PC-3 (cell line): ENCODE measurements at regions not wholly inside any gene's neighbourhood (a gene's known extent, or its start where the extent isn't known, plus 50 kb on each side); places are given as distances from the start of the nearest gene placed in this dataset.

ENCODE experiments used
- ATAC-seq: fragments of 200-7000 bp; cut with Tn5 transposase; 2 replicates; pipeline ENCODE4 v1.9.1; 2020; ENCODE audit warnings: mild to moderate bottlenecking, moderate library complexity
- BruUV-seq: library from RNA; stranded (reverse); fragments of 400-500 nt; replicated peaks from 2 replicates; lab custom pipeline; 2021; lab: Mats Ljungman, UMichigan
- CTCF ChIA-PET: fragments of 300-600 bp; sonication (Branson Sonifier 250); formaldehyde crosslinking; loops from one replicate; lab custom pipeline; 2022; ENCODE audit warnings: antibody characterized with exemption; lab: Charles Lee
- POLR2A ChIA-PET: fragments of 300-600 bp; sonication (Branson Sonifier 250); formaldehyde crosslinking; loops from one replicate; lab custom pipeline; 2022; ENCODE audit warnings: antibody characterized with exemption; ENCODE audit not compliant: unreplicated experiment; lab: Charles Lee
- DNase-seq: peaks from one replicate; pipeline ENCODE4 v3.0.0-alpha.2; 2015
- H2AFZ ChIP-seq: fragments of 300-600 bp; sonication (generic); 2 replicates; pipeline ENCODE4 v1.6.0; 2016; ENCODE audit warnings: antibody characterized with exemption, low read length
- H3F3A ChIP-seq: fragments of 300-600 bp; sonication (generic); one replicate; pipeline ENCODE4 v1.6.0; 2017; ENCODE audit warnings: antibody characterized with exemption, low read length, control low read depth, mild to moderate bottlenecking; ENCODE audit not compliant: unreplicated experiment
- H3K27ac ChIP-seq: fragments of 300-600 bp; sonication (generic); 2 replicates; pipeline ENCODE4 v1.5.1; 2016; ENCODE audit warnings: mild to moderate bottlenecking, low read length
- H3K27me3 ChIP-seq: fragments of 300-600 bp; sonication (generic); 2 replicates; pipeline ENCODE4 v1.6.1; 2016; ENCODE audit warnings: low read length, mixed read lengths
- H3K36me3 ChIP-seq: fragments of 300-600 bp; sonication (generic); 2 replicates; pipeline ENCODE4 v1.6.1; 2016; ENCODE audit warnings: low read depth, mixed run types, low read length, mixed read lengths
- H3K4me1 ChIP-seq: fragments of 300-600 bp; sonication (generic); 2 replicates; pipeline ENCODE4 v1.5.1; 2016; ENCODE audit warnings: low read length; ENCODE audit not compliant: insufficient read depth
- H3K4me2 ChIP-seq: fragments of 300-600 bp; sonication (generic); 2 replicates; pipeline ENCODE4 v1.6.0; 2016; ENCODE audit warnings: low read length
- H3K4me3 ChIP-seq: fragments of 300-600 bp; sonication (generic); 2 replicates; pipeline ENCODE4 v1.5.1; 2016; ENCODE audit warnings: mild to moderate bottlenecking, low read length, mixed read lengths
- H3K79me2 ChIP-seq: fragments of 300-600 bp; sonication (generic); 2 replicates; pipeline ENCODE4 v1.6.1; 2017; ENCODE audit warnings: low read length, mixed read lengths
- H3K9ac ChIP-seq: fragments of 300-600 bp; sonication (generic); 2 replicates; pipeline ENCODE4 v1.6.0; 2016; ENCODE audit warnings: mild to moderate bottlenecking, low read length
- H3K9me2 ChIP-seq: fragments of 300-600 bp; sonication (generic); replicated peaks from 2 replicates; pipeline ENCODE4 v1.6.1; 2016; ENCODE audit warnings: mixed run types, low read length, mixed read lengths
- H3K9me3 ChIP-seq: fragments of 300-600 bp; sonication (generic); 2 replicates; pipeline ENCODE4 v1.6.1; 2016; ENCODE audit warnings: low read length, mixed read lengths
- H4K20me1 ChIP-seq: fragments of 300-600 bp; sonication (generic); 2 replicates; pipeline ENCODE4 v1.6.1; 2016; ENCODE audit warnings: low read length, mixed read lengths
- CTCF ChIP-seq: fragments of 300-600 bp; sonication (generic); conservative IDR thresholded peaks from 2 replicates; pipeline ENCODE4 v1.5.1; 2017; ENCODE audit warnings: antibody characterized with exemption, low read depth, mild to moderate bottlenecking, low read length
- EZH2 ChIP-seq: fragments of 300-600 bp; sonication (generic); IDR thresholded peaks from one replicate; pipeline ENCODE4 v1.6.1; 2017; ENCODE audit warnings: antibody characterized with exemption, mild to moderate bottlenecking, low read length; ENCODE audit not compliant: unreplicated experiment
- EZH2phosphoT487 ChIP-seq: fragments of 300-600 bp; sonication (generic); IDR thresholded peaks from 2 replicates; pipeline ENCODE4 v1.6.1; 2018; ENCODE audit warnings: mild to moderate bottlenecking, antibody characterized with exemption, low read length, borderline replicate concordance
- intact Hi-C: fragments of 100-400 bp; cut with micrococcal nuclease; formaldehyde crosslinking; loops from 2 replicates; pipeline ENCODE4 v1.9.0; 2023

- no TSS peak for BruUV-seq
- H3K27me3 ChIP-seq = peaks cover 29% of the 10 kb centered on the region
- no peaks in the 10 kb centered on the region for H3K4me1 ChIP-seq
- H3F3A ChIP-seq = no peaks in the 10 kb centered on the region
- no peaks in the 10 kb centered on the region for H3K79me2 ChIP-seq
- no peaks in the 10 kb centered on the region for H3K36me3 ChIP-seq
- no peaks in the 10 kb centered on the region for H3K9me3 ChIP-seq
- H3K4me3 ChIP-seq = no peak overlapping the region
- H3K9me2 ChIP-seq = no peaks in the 10 kb centered on the region
- TF ChIP-seq EZH2 = no peak
- no peak for TF ChIP-seq EZH2phosphoT487
- H3K4me2 ChIP-seq = no peak overlapping the region
- DNase-seq (no peak), ATAC-seq (no peak)
- ChIA-PET CTCF (no interaction called here), POLR2A (no interaction called here)
- intact Hi-C loops = no loop called here
- H2AFZ ChIP-seq = no peak overlapping the region
- no peaks in the 10 kb centered on the region for H4K20me1 ChIP-seq
- H3K27ac ChIP-seq = no peak overlapping the region
- H3K9ac ChIP-seq = no peak overlapping the region
These were observed 235.0 kb upstream of the VLDLR start for GRCh38 chr9:2386566-2386965.

GRCh38 chr9:2387166-2387565 is 234.4 kb upstream of the VLDLR start:
- Histone ChIP-seq H2AFZ (no peak overlapping the region), H3K36me3 (no peaks in the 10 kb centered on the region), H3K79me2 (no peaks in the 10 kb centered on the region), H3K4me3 (no peak overlapping the region), H3K9me3 (no peaks in the 10 kb centered on the region), H3K27ac (no peak overlapping the region), H3K4me1 (no peaks in the 10 kb centered on the region), H3K4me2 (no peak overlapping the region), H3F3A (no peaks in the 10 kb centered on the region), H3K9me2 (no peaks in the 10 kb centered on the region), H3K27me3 (peaks cover 23% of the 10 kb centered on the region), H3K9ac (no peak overlapping the region), H4K20me1 (no peaks in the 10 kb centered on the region)
- TF ChIP-seq EZH2 (no peak), CTCF (no peak), EZH2phosphoT487 (no peak)
- ATAC-seq = no peak
- ChIA-PET CTCF (no interaction called here), POLR2A (no interaction called here)
- DNase-seq = no peak
- intact Hi-C loops = no loop called here
- no TSS peak for BruUV-seq

- ATAC-seq (no peak), DNase-seq (no peak)
- peaks cover 9% of the 10 kb centered on the region; the same call in 1 of the 2 replicates for H3K27me3 ChIP-seq
- H4K20me1 ChIP-seq = no peaks in the 10 kb centered on the region
- H2AFZ ChIP-seq = no peak overlapping the region
- no peak overlapping the region for H3K27ac ChIP-seq
- no peaks in the 10 kb centered on the region for H3K79me2 ChIP-seq
- no TSS peak for BruUV-seq
- H3K36me3 ChIP-seq = no peaks in the 10 kb centered on the region
- ChIA-PET CTCF (no interaction called here), POLR2A (no interaction called here)
- H3K9ac ChIP-seq = no peak overlapping the region
- H3K9me2 ChIP-seq = no peaks in the 10 kb centered on the region
- H3K9me3 ChIP-seq = no peaks in the 10 kb centered on the region
- H3F3A ChIP-seq = no peaks in the 10 kb centered on the region
- no peak for TF ChIP-seq EZH2phosphoT487
- TF ChIP-seq EZH2 = no peak
- no peak for TF ChIP-seq CTCF
- intact Hi-C loops = no loop called here
- H3K4me1 ChIP-seq = no peaks in the 10 kb centered on the region
- no peak overlapping the region for H3K4me2 ChIP-seq
- no peak overlapping the region for H3K4me3 ChIP-seq
These were observed 232.2 kb upstream of the VLDLR start for GRCh38 chr9:2389404-2389803.
